Natural killer cell treated with Interleukin-12 subunit alpha and Interleukin-12 subunit beta and Interleukin-15 and Interleukin-18, amount 100 ng/mL, for 72 hours (primary cell): ENCODE measurements at regions not wholly inside any gene's neighbourhood (a gene's known extent, or its start where the extent isn't known, plus 50 kb on each side); places are given as distances from the start of the nearest gene placed in this dataset.
"Not testable (repeated sequence)": the region's sequence is repeated elsewhere in the genome, so short reads cannot be mapped to it uniquely, and the experiment has no call there.

Source experiments
- ATAC-seq, 2 donors: fragments of 150-1000 bp; cut with Tn5 transposase in 1 of 2; sonication (Bioruptor Pico), chemical (Tn5 transposase) in 1 of 2; 2 replicates each; pipeline ENCODE4 v1.10.0; 2021
- DNase-seq: peaks from one replicate; pipeline ENCODE4 v3.0.0; 2022; ENCODE audit warnings: low spot score
- H3K27ac Mint-ChIP-seq, 2 donors: 1 replicate in 1 of 2; 2 replicates in 1 of 2; pipeline ENCODE4 v1.8.0; 2022; ENCODE audit warnings: mixed read lengths in 2 of 2, mild to moderate bottlenecking in 1 of 2, moderate library complexity in 1 of 2
- H3K27me3 Mint-ChIP-seq, 2 donors: 1 replicate in 1 of 2; 2 replicates in 1 of 2; pipeline ENCODE4 v1.8.0; 2022; ENCODE audit warnings: mixed read lengths in 2 of 2
- H3K36me3 Mint-ChIP-seq: one replicate; pipeline ENCODE4 v1.8.0; 2022; ENCODE audit warnings: mixed read lengths
- H3K4me1 Mint-ChIP-seq, 2 donors: 1 replicate in 1 of 2; 2 replicates in 1 of 2; pipeline ENCODE4 v1.8.0; 2022; ENCODE audit warnings: low read depth in 2 of 2, mixed read lengths in 2 of 2, mild to moderate bottlenecking in 1 of 2
- H3K4me3 Mint-ChIP-seq: one replicate; pipeline ENCODE4 v1.8.0; 2022; ENCODE audit warnings: mixed read lengths
- H3K9me3 Mint-ChIP-seq: 2 replicates; pipeline ENCODE4 v1.8.0; 2022; ENCODE audit warnings: mixed read lengths

DNA sequence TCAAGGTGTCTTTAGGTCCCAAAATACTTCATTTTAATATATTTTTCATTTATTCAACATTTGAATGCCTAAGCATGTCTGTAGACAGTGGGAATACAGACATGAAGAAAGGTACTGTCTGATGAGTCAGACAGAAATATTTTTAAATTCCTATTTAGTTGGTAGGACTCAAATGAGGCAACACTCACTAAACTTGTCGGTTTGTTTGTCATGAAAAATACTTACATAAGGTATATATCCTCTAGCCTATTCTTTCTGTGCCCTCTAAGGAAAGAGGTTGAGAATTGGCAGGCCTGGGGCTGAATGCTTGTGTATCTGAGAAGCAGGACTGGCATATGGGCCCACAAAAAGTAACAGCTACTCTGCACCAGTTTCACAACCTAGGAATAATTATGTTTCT lies 423.6 kb upstream of the MDFIC2 start:
- Mint-ChIP-seq H3K27me3 (peaks cover 5 to 17% of the 10 kb centered on the region in 2 donors), H3K27ac (no peak overlapping the region), H3K4me3 (no peak overlapping the region), H3K9me3 (no peaks in the 10 kb centered on the region), H3K4me1 (no peaks in the 10 kb centered on the region), H3K36me3 (no peaks in the 10 kb centered on the region)
- DNase-seq (no peak), ATAC-seq (no peak)

DNA sequence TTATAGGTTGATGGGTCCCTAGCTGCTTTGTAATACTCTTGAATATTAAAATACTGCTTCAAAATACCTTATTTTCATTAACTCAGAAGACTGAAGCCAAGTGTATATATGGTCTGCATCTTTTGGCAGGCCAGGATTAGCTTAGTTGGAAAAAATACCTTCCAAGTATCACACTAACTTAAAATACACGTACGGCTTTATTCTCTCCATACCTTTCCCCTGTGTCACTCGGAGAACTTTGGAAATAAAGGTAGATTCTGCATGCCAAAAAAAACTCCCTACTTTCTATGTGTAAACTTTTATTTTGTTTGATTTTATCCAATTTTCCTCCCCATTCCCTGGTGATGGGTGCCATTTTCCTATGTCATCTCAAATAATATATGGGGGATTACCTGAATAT lies 422.3 kb upstream of the MDFIC2 start:
- H3K9me3 Mint-ChIP-seq, result no peaks in the 10 kb centered on the region
- H3K4me1 Mint-ChIP-seq, result no peaks in the 10 kb centered on the region
- H3K4me3 Mint-ChIP-seq, result no peak overlapping the region
- no peaks in the 10 kb centered on the region for H3K36me3 Mint-ChIP-seq
- no peak for ATAC-seq
- H3K27me3 Mint-ChIP-seq, result peaks cover 5 to 17% of the 10 kb centered on the region in 2 donors
- DNase-seq, result no peak
- no peak overlapping the region for H3K27ac Mint-ChIP-seq

DNA sequence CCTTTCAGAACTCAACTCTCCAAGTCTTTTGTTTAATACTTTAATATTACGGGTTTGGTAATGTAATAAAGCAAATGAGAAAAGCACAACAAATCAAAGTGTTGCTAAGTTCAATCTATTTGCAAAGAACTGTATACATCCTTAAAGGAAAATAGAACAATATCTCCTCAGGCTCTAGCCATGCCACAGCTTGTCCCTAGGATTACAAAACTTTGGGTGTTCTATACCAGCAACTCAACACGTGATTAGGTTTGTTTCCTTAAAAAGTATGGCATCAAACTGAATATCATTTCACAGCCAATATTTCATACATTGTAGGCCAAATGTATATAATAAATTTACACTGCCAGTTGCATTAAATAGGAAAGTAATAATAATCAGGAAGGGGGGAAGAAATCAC lies 418.6 kb upstream of the MDFIC2 start:
- DNase-seq, result no peak
- Mint-ChIP-seq H3K27me3 (peaks cover 5 to 7% of the 10 kb centered on the region in 2 donors), H3K36me3 (no peaks in the 10 kb centered on the region), H3K27ac (no peak overlapping the region), H3K9me3 (no peaks in the 10 kb centered on the region), H3K4me3 (no peak overlapping the region), H3K4me1 (no peaks in the 10 kb centered on the region)
- no peak for ATAC-seq

DNA sequence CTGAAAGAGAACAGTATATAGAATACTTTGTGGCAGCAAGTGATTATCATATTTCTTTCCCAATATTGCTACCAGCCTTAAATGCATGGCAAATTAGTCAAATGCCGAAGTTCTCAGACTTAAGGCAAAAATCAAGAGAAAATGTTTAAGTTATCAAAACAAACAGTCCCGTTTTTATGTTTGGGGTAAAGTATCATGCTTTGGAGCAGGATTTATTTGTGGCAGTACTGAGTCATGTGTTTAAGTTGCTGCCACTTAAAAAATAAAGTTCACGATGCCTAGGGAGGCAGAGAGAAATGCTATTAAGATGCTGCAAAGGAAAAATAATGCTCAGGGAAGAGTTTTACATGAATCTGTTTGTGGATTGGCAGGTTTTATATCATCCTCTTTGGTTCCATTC lies 417.4 kb upstream of the MDFIC2 start:
- no peaks in the 10 kb centered on the region for H3K36me3 Mint-ChIP-seq
- no peaks in the 10 kb centered on the region for H3K4me1 Mint-ChIP-seq
- DNase-seq, result no peak
- H3K9me3 Mint-ChIP-seq, result no peaks in the 10 kb centered on the region
- H3K27ac Mint-ChIP-seq, result no peak overlapping the region
- H3K27me3 Mint-ChIP-seq, result peaks cover 5 to 11% of the 10 kb centered on the region in 2 donors
- ATAC-seq, result no peak
- no peak overlapping the region for H3K4me3 Mint-ChIP-seq

DNA sequence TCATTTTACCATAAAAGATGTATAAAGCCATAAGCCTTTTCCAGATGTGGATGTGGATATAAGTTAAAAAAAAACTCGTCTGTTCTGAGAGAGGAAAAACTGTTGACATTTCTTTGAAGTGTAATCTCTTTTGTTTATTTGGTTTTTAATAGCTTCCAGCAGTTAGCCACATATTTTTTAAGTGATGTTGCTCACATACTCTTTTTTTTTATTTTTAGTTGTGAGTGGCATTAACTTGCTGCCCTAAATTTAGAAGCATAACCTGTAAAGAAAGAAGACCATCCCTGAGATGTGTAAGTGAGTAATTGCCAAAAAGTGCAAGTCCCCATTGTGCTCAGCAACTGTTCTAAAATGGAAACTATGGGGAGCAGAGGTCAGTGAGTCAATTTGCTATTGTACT lies 415.9 kb upstream of the MDFIC2 start:
- peaks cover 0 to 22% of the 10 kb centered on the region in 2 donors for H3K27me3 Mint-ChIP-seq
- no peak for DNase-seq
- no peaks in the 10 kb centered on the region for H3K4me1 Mint-ChIP-seq
- H3K9me3 Mint-ChIP-seq, result no peaks in the 10 kb centered on the region
- no peaks in the 10 kb centered on the region for H3K36me3 Mint-ChIP-seq
- no peak overlapping the region for H3K27ac Mint-ChIP-seq
- no peak for ATAC-seq
- H3K4me3 Mint-ChIP-seq, result no peak overlapping the region

DNA sequence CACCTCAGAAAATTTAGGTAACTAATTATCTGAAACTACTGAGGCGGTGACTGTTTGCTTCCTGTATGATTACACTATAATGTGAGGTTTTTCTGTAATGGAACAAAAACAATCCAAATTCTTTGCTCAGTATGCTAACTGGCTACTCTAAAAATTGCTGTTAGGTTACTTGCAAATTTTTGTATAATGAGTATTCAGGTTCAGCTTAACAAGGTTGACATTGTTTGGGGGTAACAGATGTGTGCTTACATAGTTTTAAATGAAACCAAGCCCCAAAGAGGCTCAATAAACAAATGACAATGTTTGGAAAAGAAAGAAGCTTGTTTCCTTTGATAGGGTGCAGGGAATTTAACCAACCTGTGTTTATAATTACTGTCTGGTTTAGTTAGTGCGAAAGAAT lies 414.5 kb upstream of the MDFIC2 start:
- Mint-ChIP-seq H3K9me3 (no peaks in the 10 kb centered on the region), H3K4me3 (no peak overlapping the region), H3K36me3 (no peaks in the 10 kb centered on the region), H3K27ac (no peak overlapping the region), H3K4me1 (no peaks in the 10 kb centered on the region), H3K27me3 (peaks cover 0 to 16% of the 10 kb centered on the region in 2 donors)
- ATAC-seq, result no peak
- DNase-seq, result no peak

DNA sequence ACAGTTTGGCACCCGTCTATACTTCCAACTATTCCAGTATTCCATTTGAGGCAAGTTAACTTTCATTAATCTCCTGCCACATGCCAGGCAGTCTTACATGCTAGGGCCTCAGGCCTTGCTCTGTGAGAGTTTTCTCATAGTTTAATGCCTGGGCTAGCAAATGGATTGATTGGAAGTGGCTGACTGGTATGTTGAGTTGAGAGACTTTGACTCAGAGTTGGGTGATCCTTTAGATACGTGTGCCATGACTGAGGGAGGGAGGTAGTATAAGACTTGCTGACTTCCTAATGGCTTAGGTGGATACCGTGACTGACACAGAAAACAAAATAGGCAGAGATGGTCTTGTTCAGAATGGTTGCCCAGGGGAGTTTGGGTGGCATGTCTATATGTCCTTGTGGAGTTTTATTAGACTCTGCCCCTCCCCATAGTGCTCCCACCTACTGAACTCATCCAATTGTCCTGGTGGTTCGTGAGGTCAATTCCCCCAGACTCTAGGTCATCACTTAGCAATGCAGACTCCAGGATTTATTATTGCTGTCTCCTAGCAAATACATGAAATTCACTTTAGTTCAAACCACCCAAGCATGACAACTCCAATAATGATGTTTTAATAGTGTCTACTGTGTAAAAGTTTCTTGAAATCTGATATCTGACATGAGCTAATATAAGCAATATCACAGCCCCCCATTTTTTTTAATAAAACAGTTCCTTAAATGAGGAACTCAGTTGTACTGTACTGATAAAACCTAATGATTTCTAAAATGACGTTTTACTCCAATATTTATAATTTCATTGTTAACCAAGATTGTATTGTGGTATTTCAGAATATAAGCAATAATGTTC lies 413.9 kb upstream of the MDFIC2 start:
- H3K4me1 Mint-ChIP-seq, result no peaks in the 10 kb centered on the region
- H3K27ac Mint-ChIP-seq, result no peak overlapping the region
- H3K27me3 Mint-ChIP-seq, result peaks cover 0 to 16% of the 10 kb centered on the region in 2 donors

DNA sequence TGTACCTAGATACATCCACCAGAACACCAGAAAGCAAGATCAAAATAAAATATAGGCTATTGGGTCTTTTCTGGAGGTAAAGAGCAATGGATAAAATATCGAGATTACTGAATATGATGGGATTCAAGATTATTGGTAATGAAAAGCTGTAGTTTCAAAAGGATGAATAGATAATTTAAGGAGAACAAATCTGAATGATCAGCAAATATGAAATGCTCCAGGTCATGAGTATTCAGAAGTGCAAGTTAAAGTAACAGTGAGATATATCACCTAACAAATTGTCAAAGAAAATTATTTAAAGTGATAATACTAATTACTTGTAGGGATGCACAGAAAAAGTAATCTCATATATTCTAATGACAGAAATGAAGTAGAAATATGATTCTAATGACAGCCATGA lies 409.6 kb upstream of the MDFIC2 start:
- Mint-ChIP-seq H3K27ac (no peak overlapping the region), H3K36me3 (no peaks in the 10 kb centered on the region), H3K4me1 (no peaks in the 10 kb centered on the region), H3K9me3 (no peaks in the 10 kb centered on the region), H3K27me3 (peaks cover 4 to 23% of the 10 kb centered on the region in 2 donors), H3K4me3 (no peak overlapping the region)
- DNase-seq, result no peak
- ATAC-seq, result no peak

More for the DNA sequence above, 413.9 kb upstream of the MDFIC2 start:
- ATAC-seq (no peak), DNase-seq (no peak)
- Mint-ChIP-seq H3K4me3 (no peak overlapping the region), H3K36me3 (no peaks in the 10 kb centered on the region), H3K9me3 (no peaks in the 10 kb centered on the region)

DNA sequence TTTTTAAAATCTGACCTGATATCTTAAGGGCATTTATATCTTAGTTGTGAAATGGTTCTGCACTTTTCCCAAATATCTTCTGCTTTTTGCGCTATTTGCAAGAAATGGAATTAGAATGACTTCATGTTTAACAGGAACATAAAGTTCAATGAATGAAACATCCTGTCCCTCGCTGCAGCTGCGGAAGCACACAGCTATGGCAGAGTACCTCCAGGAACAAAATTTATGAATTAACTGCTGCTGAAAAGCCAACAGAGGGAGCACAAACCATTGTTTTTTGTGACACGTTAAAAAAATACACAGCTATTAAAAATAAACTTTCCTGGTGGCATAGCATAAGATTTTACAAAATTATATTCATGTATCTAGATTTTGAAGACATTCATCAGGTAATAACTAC lies 404.4 kb upstream of the MDFIC2 start:
- no peaks in the 10 kb centered on the region for H3K4me1 Mint-ChIP-seq
- no peak for ATAC-seq

DNA sequence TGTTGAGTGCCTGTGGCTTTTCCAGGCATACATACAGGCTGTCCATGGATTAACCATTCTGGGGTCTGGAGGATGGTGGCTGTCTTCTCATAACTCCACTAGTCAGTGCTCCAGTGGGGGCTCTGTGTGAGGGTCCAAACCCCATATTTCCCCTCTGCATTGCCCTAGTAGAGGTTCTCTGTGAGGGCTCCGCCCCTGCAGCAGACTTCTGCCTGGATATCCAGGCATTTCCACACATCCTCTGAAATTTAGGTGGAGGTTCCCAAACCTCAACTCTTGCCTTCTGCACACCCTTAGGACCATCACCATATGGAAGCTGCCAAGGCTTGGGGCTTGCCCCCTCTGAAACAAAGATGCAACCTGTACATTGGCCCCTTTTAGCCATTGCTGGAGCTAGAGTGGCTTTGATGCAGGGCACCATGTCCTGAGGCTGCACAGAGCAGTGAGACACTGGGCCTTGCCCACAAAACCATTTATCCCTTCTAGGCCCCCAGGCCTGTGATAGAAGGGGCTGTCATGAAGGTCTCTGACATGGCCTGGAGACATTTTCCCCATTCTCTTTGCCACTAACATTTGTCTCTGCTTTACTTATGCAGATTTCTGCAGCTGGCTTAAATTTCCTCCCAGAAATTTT lies 400.1 kb upstream of the MDFIC2 start:
- Mint-ChIP-seq H3K4me3 (no peak overlapping the region), H3K4me1 (no peaks in the 10 kb centered on the region), H3K27ac (no peak overlapping the region), H3K9me3 (peaks cover 8% of the 10 kb centered on the region), H3K36me3 (peaks cover 8% of the 10 kb centered on the region), H3K27me3 (peaks cover 0 to 19% of the 10 kb centered on the region in 2 donors)
- no peak for DNase-seq
- ATAC-seq, result peak in 1 of 2 donors; percentile 6

More for the DNA sequence above, 404.4 kb upstream of the MDFIC2 start:
- Mint-ChIP-seq H3K27ac (no peak overlapping the region), H3K4me3 (no peak overlapping the region), H3K9me3 (peaks cover 8% of the 10 kb centered on the region), H3K27me3 (peaks cover 7 to 17% of the 10 kb centered on the region in 2 donors), H3K36me3 (peaks cover 8% of the 10 kb centered on the region)
- DNase-seq, result no peak

DNA sequence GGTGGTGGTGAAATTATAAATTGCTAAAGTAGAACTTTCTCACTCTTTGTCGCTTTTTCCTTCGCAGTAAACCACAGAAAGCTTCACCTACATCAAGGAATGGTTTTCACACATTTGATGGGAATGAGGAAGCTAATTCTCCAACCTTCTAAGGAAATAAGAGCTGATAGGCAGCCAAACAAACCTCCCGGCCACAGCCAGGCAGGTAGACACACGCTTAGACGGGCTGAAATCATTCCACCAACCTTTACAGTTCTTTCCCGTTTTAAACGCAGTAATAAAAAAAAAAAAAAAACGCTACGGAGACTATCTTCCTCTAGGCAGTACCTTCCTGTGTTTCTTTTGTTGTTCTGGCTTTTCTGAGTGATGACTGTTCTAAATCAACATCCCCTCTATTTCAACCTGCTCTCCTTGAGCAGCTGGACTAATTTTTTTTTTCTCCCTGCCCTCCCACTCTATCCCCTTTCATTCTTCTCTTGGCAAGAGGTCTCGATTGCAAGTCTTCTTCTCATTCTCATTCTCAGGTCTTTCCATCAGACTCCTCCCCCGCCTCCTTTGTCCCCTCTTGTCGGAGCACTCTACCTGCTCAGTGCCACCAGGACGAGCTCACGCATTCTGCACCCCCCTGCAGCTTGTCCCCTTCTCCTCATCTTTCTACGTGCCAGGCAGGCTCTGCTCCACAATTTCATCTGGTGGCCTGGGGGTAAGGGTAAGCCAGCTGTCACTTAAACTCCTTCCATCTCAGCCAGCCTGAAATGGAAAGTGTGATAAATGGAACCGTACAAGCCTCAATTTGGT lies 391.1 kb upstream of the MDFIC2 start:
- H3K4me1 Mint-ChIP-seq, result no peaks in the 10 kb centered on the region
- H3K36me3 Mint-ChIP-seq, result no peaks in the 10 kb centered on the region
- H3K27me3 Mint-ChIP-seq, result peaks cover 23 to 36% of the 10 kb centered on the region in 2 donors
- DNase-seq (no peak), ATAC-seq (no peak)
- no peaks in the 10 kb centered on the region for H3K9me3 Mint-ChIP-seq
- H3K27ac Mint-ChIP-seq, result no peak overlapping the region
- H3K4me3 Mint-ChIP-seq, result no peak overlapping the region

DNA sequence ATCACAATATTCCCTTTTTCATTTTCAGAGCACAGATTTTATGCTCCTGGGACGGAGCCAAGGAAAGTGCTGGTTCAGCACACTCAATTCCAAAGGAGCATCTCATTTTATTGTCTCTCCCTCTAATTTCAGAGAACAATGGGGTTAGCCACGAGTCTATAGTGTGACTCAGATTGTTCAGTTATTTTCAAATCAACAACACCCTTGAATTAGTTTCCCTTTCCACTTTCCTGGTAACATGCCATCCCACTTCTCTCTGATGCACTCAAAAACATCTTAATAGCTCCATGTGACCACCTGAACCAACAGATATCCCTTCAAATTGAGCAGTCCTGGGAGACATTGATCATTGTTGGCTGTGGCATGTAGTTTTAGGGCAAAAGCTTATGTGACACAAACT lies 389.7 kb upstream of the MDFIC2 start:
- ATAC-seq (no peak), DNase-seq (no peak)
- no peaks in the 10 kb centered on the region for H3K9me3 Mint-ChIP-seq
- H3K4me1 Mint-ChIP-seq, result no peaks in the 10 kb centered on the region
- H3K27me3 Mint-ChIP-seq, result peaks cover 21 to 36% of the 10 kb centered on the region in 2 donors
- H3K4me3 Mint-ChIP-seq, result no peak overlapping the region
- H3K36me3 Mint-ChIP-seq, result no peaks in the 10 kb centered on the region
- no peak overlapping the region for H3K27ac Mint-ChIP-seq

DNA sequence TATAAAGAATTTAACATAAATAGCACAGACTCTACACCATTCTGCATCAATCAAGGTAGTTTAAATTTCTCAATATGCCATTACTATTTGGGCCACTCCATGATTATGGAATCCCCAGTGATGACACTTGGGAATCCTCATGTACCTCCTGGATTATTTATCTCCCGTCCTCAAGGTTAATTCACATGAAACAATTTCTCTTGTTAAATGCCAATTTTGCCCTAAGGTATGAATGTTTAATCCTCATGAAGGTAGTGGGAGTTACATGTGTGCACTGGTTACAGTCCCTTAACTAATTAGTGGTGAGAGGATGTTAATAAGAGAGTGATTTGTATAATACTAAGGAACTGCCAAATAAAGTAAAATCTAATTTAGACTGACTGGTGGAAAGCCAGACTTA lies 372.3 kb upstream of the MDFIC2 start:
- Mint-ChIP-seq H3K36me3 (no peaks in the 10 kb centered on the region), H3K9me3 (peaks cover 3% of the 10 kb centered on the region), H3K27me3 (peaks cover 0 to 25% of the 10 kb centered on the region in 2 donors), H3K4me3 (no peak overlapping the region), H3K4me1 (no peaks in the 10 kb centered on the region), H3K27ac (no peak overlapping the region)
- DNase-seq (no peak), ATAC-seq (no peak)

DNA sequence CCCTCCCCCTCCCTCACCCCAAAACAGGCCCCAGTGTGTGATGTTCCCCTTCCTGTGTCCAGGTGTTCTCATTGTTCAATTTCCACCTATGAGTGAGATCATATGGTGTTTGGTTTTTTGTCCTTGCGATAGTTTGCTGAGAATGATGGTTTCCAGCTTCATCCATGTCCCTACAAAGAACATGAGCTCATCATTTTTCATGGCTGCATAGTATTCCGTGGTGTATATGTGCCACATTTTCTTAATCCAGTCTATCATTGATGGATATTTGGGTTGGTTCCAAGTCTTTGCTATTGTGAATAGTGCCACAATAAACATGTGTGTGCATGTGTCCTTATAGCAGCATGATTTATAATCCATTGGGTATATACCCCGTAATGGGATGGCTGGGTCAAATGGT lies 363.4 kb upstream of the MDFIC2 start:
- not testable (repeated sequence) for H3K9me3 Mint-ChIP-seq, H3K27ac Mint-ChIP-seq, H3K4me3 Mint-ChIP-seq, ATAC-seq, H3K27me3 Mint-ChIP-seq, DNase-seq, H3K36me3 Mint-ChIP-seq, H3K4me1 Mint-ChIP-seq
